ENCODE measurements at regions not wholly inside any gene's neighbourhood (a gene's known extent, or its start where the extent isn't known, plus 50 kb on each side); places are given as distances from the start of the nearest gene placed in this dataset.

GRCh38 chr18:34002130-34002529, 222.6 kb downstream of the NOL4 start:
- no peak for DNase-seq
- in situ Hi-C loops (cut with MboI; ENCODE audit: low pct_unique_long_range_greater_than_20kb, low sequenced_read_pairs): no loop called here

GRCh38 chr18:34001376-34001775, 223.3 kb downstream of the NOL4 start:
- DNase-seq: no peak
- in situ Hi-C loops (cut with MboI; ENCODE audit: low pct_unique_long_range_greater_than_20kb, low sequenced_read_pairs): no loop called here

- in situ Hi-C loops (cut with MboI; ENCODE audit: low pct_unique_long_range_greater_than_20kb, low sequenced_read_pairs): no loop called here
- no peak for DNase-seq
Measured at GRCh38 chr18:33987206-33987605, 237.5 kb downstream of the NOL4 start.

GRCh38 chr18:33983126-33983525, 241.6 kb downstream of the NOL4 start:
- DNase-seq: no peak
- in situ Hi-C loops (cut with MboI; ENCODE audit: low pct_unique_long_range_greater_than_20kb, low sequenced_read_pairs): no loop called here

GRCh38 chr18:33960417-33960816, 264.3 kb downstream of the NOL4 start:
- in situ Hi-C loops (cut with MboI; ENCODE audit: low pct_unique_long_range_greater_than_20kb, low sequenced_read_pairs): no loop called here
- DNase-seq: no peak

- in situ Hi-C loops (cut with MboI; ENCODE audit: low pct_unique_long_range_greater_than_20kb, low sequenced_read_pairs): no loop called here
- DNase-seq: no peak
Measured at GRCh38 chr18:33959609-33960008, 265.1 kb downstream of the NOL4 start.

- in situ Hi-C loops (cut with MboI; ENCODE audit: low pct_unique_long_range_greater_than_20kb, low sequenced_read_pairs): no loop called here
- DNase-seq: no peak
Measured at GRCh38 chr18:33957707-33958106, 267.0 kb downstream of the NOL4 start.

- DNase-seq: no peak
- in situ Hi-C loops (cut with MboI; ENCODE audit: low pct_unique_long_range_greater_than_20kb, low sequenced_read_pairs): no loop called here
Measured at GRCh38 chr18:33951031-33951430, 273.7 kb downstream of the NOL4 start.

GRCh38 chr18:33946336-33946735, 278.4 kb downstream of the NOL4 start:
- in situ Hi-C loops (cut with MboI; ENCODE audit: low pct_unique_long_range_greater_than_20kb, low sequenced_read_pairs): no loop called here
- DNase-seq: no peak

- in situ Hi-C loops (cut with MboI; ENCODE audit: low pct_unique_long_range_greater_than_20kb, low sequenced_read_pairs): no loop called here
Measured at GRCh38 chr18:33944493-33944892, 280.2 kb downstream of the NOL4 start.

GRCh38 chr18:33937270-33937816, 287.4 kb downstream of the NOL4 start:
- in situ Hi-C loops (cut with MboI; ENCODE audit: low pct_unique_long_range_greater_than_20kb, low sequenced_read_pairs): no loop called here
- no peak for DNase-seq

More at GRCh38 chr18:33944493-33944892, 280.2 kb downstream of the NOL4 start:
- no peak for DNase-seq

- no peak for DNase-seq
- in situ Hi-C loops (cut with MboI; ENCODE audit: low pct_unique_long_range_greater_than_20kb, low sequenced_read_pairs): no loop called here
Measured at GRCh38 chr18:33934258-33934657, 290.5 kb downstream of the NOL4 start.

GRCh38 chr18:33928231-33928630, 296.5 kb downstream of the NOL4 start:
- DNase-seq: no peak
- in situ Hi-C loops (cut with MboI; ENCODE audit: low pct_unique_long_range_greater_than_20kb, low sequenced_read_pairs): no loop called here

GRCh38 chr18:33924576-33924975, 300.1 kb downstream of the NOL4 start:
- no peak for DNase-seq
- in situ Hi-C loops (cut with MboI; ENCODE audit: low pct_unique_long_range_greater_than_20kb, low sequenced_read_pairs): no loop called here

GRCh38 chr18:33923980-33924379, 300.7 kb downstream of the NOL4 start:
- DNase-seq: no peak
- in situ Hi-C loops (cut with MboI; ENCODE audit: low pct_unique_long_range_greater_than_20kb, low sequenced_read_pairs): no loop called here

- no peak for DNase-seq
- in situ Hi-C loops (cut with MboI; ENCODE audit: low pct_unique_long_range_greater_than_20kb, low sequenced_read_pairs): no loop called here
Measured at GRCh38 chr18:33918571-33918970, 306.1 kb downstream of the NOL4 start.

- in situ Hi-C loops (cut with MboI; ENCODE audit: low pct_unique_long_range_greater_than_20kb, low sequenced_read_pairs): no loop called here
Measured at GRCh38 chr18:33916200-33916599, 308.5 kb downstream of the NOL4 start.

GRCh38 chr18:33914399-33914798, 310.3 kb downstream of the NOL4 start:
- no peak for DNase-seq
- in situ Hi-C loops (cut with MboI; ENCODE audit: low pct_unique_long_range_greater_than_20kb, low sequenced_read_pairs): no loop called here

More at GRCh38 chr18:33916200-33916599, 308.5 kb downstream of the NOL4 start:
- DNase-seq: no peak

GRCh38 chr18:33906046-33906445, 318.7 kb downstream of the NOL4 start:
- DNase-seq: no peak
- in situ Hi-C loops (cut with MboI; ENCODE audit: low pct_unique_long_range_greater_than_20kb, low sequenced_read_pairs): no loop called here

- in situ Hi-C loops (cut with MboI; ENCODE audit: low pct_unique_long_range_greater_than_20kb, low sequenced_read_pairs): no loop called here
- DNase-seq: peak; percentile 30
Measured at GRCh38 chr18:33901894-33902512, 322.7 kb downstream of the NOL4 start.

GRCh38 chr18:33900638-33901037, 322.6 kb downstream of the ASXL3 start:
- in situ Hi-C loops (cut with MboI; ENCODE audit: low pct_unique_long_range_greater_than_20kb, low sequenced_read_pairs): no loop called here
- DNase-seq: no peak
